ENCODE measurements at regions not wholly inside any gene's neighbourhood (a gene's known extent, or its start where the extent isn't known, plus 50 kb on each side); places are given as distances from the start of the nearest gene placed in this dataset.

GRCh38 chr13:105928048-105928447 is 607.4 kb downstream of the EFNB2 start:
- Mint-ChIP-seq H3K27me3 (ENCODE audit: insufficient read depth) (no peaks in the 10 kb centered on the region), H3K36me3 (ENCODE audit: low read depth) (no peaks in the 10 kb centered on the region; the same call in 1 of the 2 replicates), H3K4me3 (no peak overlapping the region), H3K4me1 (ENCODE audit: low read depth) (peaks cover 28% of the 10 kb centered on the region; the same call in 1 of the 2 replicates), H3K9me3 (no peaks in the 10 kb centered on the region), H3K27ac (no peak overlapping the region)
- no peak for DNase-seq
- TF ChIP-seq CTCF (IDR thresholded peaks at IDR 0.05): no peak

DNA sequence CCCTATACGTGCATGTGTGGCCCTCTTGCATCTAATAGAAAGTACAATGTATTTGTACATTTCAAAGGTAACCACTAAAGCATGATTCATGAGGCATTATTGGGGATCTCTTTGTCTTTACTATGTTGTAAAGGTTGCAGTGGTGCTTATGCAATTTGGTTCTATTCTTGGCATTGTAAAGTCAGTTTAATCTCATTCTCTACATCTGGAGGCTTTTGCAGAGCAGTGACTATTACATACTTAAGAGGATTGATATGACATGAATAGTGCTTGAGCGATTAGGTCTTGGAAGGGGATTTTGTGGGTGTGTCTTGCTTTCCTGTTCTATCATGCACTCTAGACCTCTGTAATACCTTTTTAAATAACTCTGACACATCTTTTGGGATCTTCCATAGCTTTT is 610.0 kb downstream of the EFNB2 start:
- no peak for TF ChIP-seq CTCF (IDR thresholded peaks at IDR 0.05)
- no peak overlapping the region for H3K27ac Mint-ChIP-seq
- H3K36me3 Mint-ChIP-seq (ENCODE audit: low read depth): no peaks in the 10 kb centered on the region; the same call in 1 of the 2 replicates
- H3K4me3 Mint-ChIP-seq: no peak overlapping the region
- peaks cover 2% of the 10 kb centered on the region; the same call in 1 of the 2 replicates for H3K27me3 Mint-ChIP-seq (ENCODE audit: insufficient read depth)
- H3K9me3 Mint-ChIP-seq: no peaks in the 10 kb centered on the region
- no peak for DNase-seq
- peaks cover 43% of the 10 kb centered on the region for H3K4me1 Mint-ChIP-seq (ENCODE audit: low read depth)

DNA sequence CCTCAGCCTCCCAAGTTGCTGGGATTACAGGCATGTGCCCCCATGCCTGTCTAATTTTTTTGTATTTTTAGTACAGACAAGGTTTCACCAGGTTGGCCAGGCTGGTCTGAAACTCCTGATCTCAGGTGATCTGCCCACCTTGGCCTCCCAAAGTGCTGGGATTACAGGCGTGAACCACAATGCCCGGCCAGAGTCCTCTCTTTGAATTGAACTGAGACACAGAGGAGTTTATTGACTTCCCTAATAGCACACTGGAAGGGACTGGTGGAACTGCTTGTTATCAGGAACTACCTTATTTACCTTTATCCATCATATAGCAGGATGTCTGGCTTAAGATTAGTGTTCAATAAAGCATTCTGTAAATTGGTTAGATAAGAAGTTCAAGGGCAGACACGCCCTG is 613.8 kb downstream of the EFNB2 start:
- Mint-ChIP-seq H3K27ac (no peak overlapping the region), H3K4me3 (no peak overlapping the region), H3K9me3 (no peaks in the 10 kb centered on the region), H3K4me1 (ENCODE audit: low read depth) (peaks cover 55% of the 10 kb centered on the region), H3K27me3 (ENCODE audit: insufficient read depth) (peaks cover 2% of the 10 kb centered on the region; the same call in 1 of the 2 replicates), H3K36me3 (ENCODE audit: low read depth) (no peaks in the 10 kb centered on the region; the same call in 1 of the 2 replicates)
- TF ChIP-seq CTCF (IDR thresholded peaks at IDR 0.05): no peak
- no peak for DNase-seq

- H3K36me3 Mint-ChIP-seq (ENCODE audit: low read depth): no peaks in the 10 kb centered on the region; the same call in 1 of the 2 replicates
- peaks cover 2% of the 10 kb centered on the region; the same call in 1 of the 2 replicates for H3K27me3 Mint-ChIP-seq (ENCODE audit: insufficient read depth)
- peak overlapping the region; percentile 36 for H3K27ac Mint-ChIP-seq
- peak; percentile 30 for DNase-seq
- H3K4me1 Mint-ChIP-seq (ENCODE audit: low read depth): peaks cover 52% of the 10 kb centered on the region
- no peak for TF ChIP-seq CTCF (IDR thresholded peaks at IDR 0.05)
- H3K9me3 Mint-ChIP-seq: no peaks in the 10 kb centered on the region
- peak overlapping the region; percentile 6; the same call in 1 of the 2 replicates for H3K4me3 Mint-ChIP-seq
Observed at GRCh38 chr13:105920370-105920769, 615.1 kb downstream of the EFNB2 start.

GRCh38 chr13:105918842-105919741 is 616.4 kb downstream of the EFNB2 start:
- H3K4me3 Mint-ChIP-seq: peak overlapping the region; percentile 57
- TF ChIP-seq CTCF (IDR thresholded peaks at IDR 0.05): no peak
- peaks cover 60% of the 10 kb centered on the region for H3K4me1 Mint-ChIP-seq (ENCODE audit: low read depth)
- H3K27me3 Mint-ChIP-seq (ENCODE audit: insufficient read depth): peaks cover 2% of the 10 kb centered on the region; the same call in 1 of the 2 replicates
- H3K9me3 Mint-ChIP-seq: no peaks in the 10 kb centered on the region
- peak; percentile 33 for DNase-seq
- peak overlapping the region; percentile 49; the same call in 1 of the 2 replicates for H3K27ac Mint-ChIP-seq
- no peaks in the 10 kb centered on the region; the same call in 1 of the 2 replicates for H3K36me3 Mint-ChIP-seq (ENCODE audit: low read depth)
